Colon (tissue), 2 donors: ENCODE measurements at regions not wholly inside any gene's neighbourhood (a gene's known extent, or its start where the extent isn't known, plus 50 kb on each side); places are given as distances from the start of the nearest gene placed in this dataset.

Source experiments
- FAIRE-seq: peaks from 2 replicates; lab custom pipeline; 2012; peaks lifted over from hg19 to GRCh38; lab: Jason Lieb, UNC
- donor health status: control.
- donor health status: control.

GRCh38 chr4:127548990-127549925 is 83.5 kb upstream of the INTU start:
- no peak for FAIRE-seq

GRCh38 chr4:127555106-127555505 is 77.7 kb upstream of the INTU start:
- FAIRE-seq: no peak

GRCh38 chr4:127558088-127558487 is 74.7 kb upstream of the INTU start:
- FAIRE-seq: no peak

- FAIRE-seq: no peak
Observed at GRCh38 chr4:127558489-127559407, 74.0 kb upstream of the INTU start.

- no peak for FAIRE-seq
Observed at GRCh38 chr4:127559981-127560380, 72.8 kb upstream of the INTU start.

- no peak for FAIRE-seq
Observed at GRCh38 chr4:127560755-127561154, 72.0 kb upstream of the INTU start.

GRCh38 chr4:127574643-127575042 is 58.1 kb upstream of the INTU start:
- FAIRE-seq: no peak

GRCh38 chr4:127575888-127576287 is 56.9 kb upstream of the INTU start:
- no peak for FAIRE-seq

GRCh38 chr4:127578491-127578890 is 54.3 kb upstream of the INTU start:
- FAIRE-seq: no peak

- no peak for FAIRE-seq
Observed at GRCh38 chr4:127578967-127579366, 53.8 kb upstream of the INTU start.

- FAIRE-seq: no peak
Observed at GRCh38 chr4:127579821-127580220, 52.9 kb upstream of the INTU start.

- FAIRE-seq: no peak
Observed at GRCh38 chr4:127580300-127580699, 52.5 kb upstream of the INTU start.

- FAIRE-seq: no peak
Observed at GRCh38 chr4:127580891-127581290, 51.9 kb upstream of the INTU start.
